Left lung (tissue), 4 donors: ENCODE measurements at regions not wholly inside any gene's neighbourhood (a gene's known extent, or its start where the extent isn't known, plus 50 kb on each side); places are given as distances from the start of the nearest gene placed in this dataset.
"Not testable (repeated sequence)": the region's sequence is repeated elsewhere in the genome, so short reads cannot be mapped to it uniquely, and the experiment has no call there.

ENCODE experiments used
- ATAC-seq: fragments of 200-7000 bp; cut with Tn5 transposase; one replicate; pipeline ENCODE4 v1.9.1; 2020; ENCODE audit warnings: moderate library complexity
- DNase-seq, 4 donors: peaks; one replicate each; pipeline ENCODE4 v3.0.0-alpha.2; 2013 to 2020
- H3K27ac ChIP-seq, 2 donors: fragments of 200-600 bp; sonication (generic) in 1 of 2; one replicate each; pipeline versions ENCODE4 v1.5.0 to v1.8.0; 2020 to 2021
- H3K27me3 ChIP-seq, 2 donors: fragments of 200-600 bp; sonication (generic) in 1 of 2; one replicate each; pipeline versions ENCODE4 v1.5.0 to v1.8.0; 2020 to 2021
- H3K36me3 ChIP-seq, 2 donors: fragments of 200-600 bp; sonication (generic) in 1 of 2; one replicate each; pipeline versions ENCODE4 v1.5.0 to v1.8.0; 2020 to 2021
- H3K4me1 ChIP-seq, 2 donors: fragments of 200-600 bp; one replicate each; pipeline ENCODE4 v1.8.0; 2021
- H3K4me3 ChIP-seq, 2 donors: fragments of 200-600 bp; sonication (generic) in 1 of 2; one replicate each; pipeline versions ENCODE4 v1.5.0 to v1.8.0; 2020 to 2021; ENCODE audit warnings: mild to moderate bottlenecking in 1 of 2
- H3K9me3 ChIP-seq, 2 donors: fragments of 200-600 bp; sonication (generic) in 1 of 2; one replicate each; pipeline versions ENCODE4 v1.5.0 to v1.8.0; 2020 to 2021
- intact Hi-C, 2 donors: fragments of 100-400 bp; cut with DNase I; formaldehyde crosslinking; loops; one replicate each; pipeline versions ENCODE4 v1.11.2 to v1.14.2; 2022
- TF ChIP-seq, protein P1 (sequence below), 2 donors: fragments of 200-600 bp; sonication (generic) in 1 of 2; IDR thresholded peaks; one replicate each; pipeline versions ENCODE4 v1.5.0 to v1.8.0; 2021; ENCODE audit warnings: antibody characterized with exemption in 2 of 2
- donor health status: DM: no; HTN: yes; CAD: no.
- donor health status: DM: no; HTN: no; CAD: no.

DNA sequence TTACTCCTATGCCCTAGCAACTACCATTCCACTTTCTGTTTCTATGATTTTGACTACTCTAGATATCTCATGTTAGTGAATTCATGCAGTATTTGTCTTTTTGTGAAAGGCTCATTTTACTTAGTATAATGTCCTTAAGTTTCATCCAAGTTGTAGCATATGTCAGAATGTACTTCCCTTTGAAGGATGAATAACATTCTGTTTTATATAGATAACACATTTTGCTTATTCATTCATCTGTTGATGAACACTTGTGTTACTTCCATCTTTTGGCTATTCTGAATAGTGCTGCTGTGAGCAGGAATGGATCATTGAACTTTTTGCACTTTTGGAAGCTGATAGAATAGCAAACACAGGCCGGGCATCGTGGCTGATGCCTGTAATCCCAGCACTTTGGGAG, 140.2 kb upstream of the MYO10 start:
- ATAC-seq (no peak), DNase-seq (no peak)
- H3K4me1 ChIP-seq: no peaks in the 10 kb centered on the region
- H3K27me3 ChIP-seq: no peaks in the 10 kb centered on the region
- no peaks in the 10 kb centered on the region for H3K9me3 ChIP-seq
- H3K4me3 ChIP-seq: no peak overlapping the region
- intact Hi-C loops: no loop called here
- no peaks in the 10 kb centered on the region for H3K36me3 ChIP-seq
- no peak overlapping the region for H3K27ac ChIP-seq
- TF ChIP-seq, protein P1, sequence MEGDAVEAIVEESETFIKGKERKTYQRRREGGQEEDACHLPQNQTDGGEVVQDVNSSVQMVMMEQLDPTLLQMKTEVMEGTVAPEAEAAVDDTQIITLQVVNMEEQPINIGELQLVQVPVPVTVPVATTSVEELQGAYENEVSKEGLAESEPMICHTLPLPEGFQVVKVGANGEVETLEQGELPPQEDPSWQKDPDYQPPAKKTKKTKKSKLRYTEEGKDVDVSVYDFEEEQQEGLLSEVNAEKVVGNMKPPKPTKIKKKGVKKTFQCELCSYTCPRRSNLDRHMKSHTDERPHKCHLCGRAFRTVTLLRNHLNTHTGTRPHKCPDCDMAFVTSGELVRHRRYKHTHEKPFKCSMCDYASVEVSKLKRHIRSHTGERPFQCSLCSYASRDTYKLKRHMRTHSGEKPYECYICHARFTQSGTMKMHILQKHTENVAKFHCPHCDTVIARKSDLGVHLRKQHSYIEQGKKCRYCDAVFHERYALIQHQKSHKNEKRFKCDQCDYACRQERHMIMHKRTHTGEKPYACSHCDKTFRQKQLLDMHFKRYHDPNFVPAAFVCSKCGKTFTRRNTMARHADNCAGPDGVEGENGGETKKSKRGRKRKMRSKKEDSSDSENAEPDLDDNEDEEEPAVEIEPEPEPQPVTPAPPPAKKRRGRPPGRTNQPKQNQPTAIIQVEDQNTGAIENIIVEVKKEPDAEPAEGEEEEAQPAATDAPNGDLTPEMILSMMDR (IDR thresholded peaks at IDR 0.05): no peak

DNA sequence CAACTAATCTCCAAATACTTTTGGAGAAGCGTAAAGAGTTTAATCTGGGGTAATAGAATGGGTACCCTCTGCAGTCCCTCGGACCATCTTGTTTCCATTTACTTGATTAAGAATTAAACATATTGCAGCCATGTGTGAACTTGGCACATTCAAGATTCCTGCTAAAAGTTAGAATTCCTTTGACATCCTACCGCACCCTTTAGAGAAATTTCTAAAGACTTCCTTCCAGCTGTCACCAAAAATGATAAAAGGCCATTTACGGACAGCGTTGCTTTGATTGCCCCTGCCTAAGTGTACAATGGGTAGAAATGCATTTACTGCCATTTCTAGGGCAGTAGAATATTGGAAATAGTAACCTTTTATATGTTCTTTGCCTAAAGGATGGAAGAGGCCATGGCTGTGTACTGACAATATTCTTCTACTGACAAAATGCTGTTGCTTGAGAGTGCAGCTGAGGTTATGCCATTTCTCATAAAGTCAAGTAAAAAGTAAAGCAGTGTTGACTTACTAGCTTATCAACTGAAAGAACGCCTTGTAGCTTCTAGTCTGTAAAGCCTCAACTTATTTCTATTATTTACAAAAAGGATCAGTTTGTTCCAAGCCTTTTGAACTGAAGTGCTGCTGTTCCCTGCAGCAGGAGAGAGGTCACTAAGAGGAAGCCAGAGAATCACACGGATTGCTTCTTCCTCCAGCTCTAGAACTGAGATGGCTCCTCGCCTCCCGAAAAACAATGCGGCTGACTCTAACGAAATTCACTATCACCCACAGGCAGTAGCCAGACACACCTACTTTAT, 139.8 kb upstream of the BASP1 start:
- H3K36me3 ChIP-seq: no peaks in the 10 kb centered on the region
- TF ChIP-seq, protein P1 (IDR thresholded peaks at IDR 0.05): no peak
- no peaks in the 10 kb centered on the region for H3K27me3 ChIP-seq
- H3K9me3 ChIP-seq: no peaks in the 10 kb centered on the region
- H3K4me1 ChIP-seq: no peaks in the 10 kb centered on the region
- H3K4me3 ChIP-seq: no peak overlapping the region
- ATAC-seq: no peak
- no peak for DNase-seq
- intact Hi-C loops: no loop called here
- peak overlapping the region in 1 of 2 donors; percentile 31 for H3K27ac ChIP-seq

DNA sequence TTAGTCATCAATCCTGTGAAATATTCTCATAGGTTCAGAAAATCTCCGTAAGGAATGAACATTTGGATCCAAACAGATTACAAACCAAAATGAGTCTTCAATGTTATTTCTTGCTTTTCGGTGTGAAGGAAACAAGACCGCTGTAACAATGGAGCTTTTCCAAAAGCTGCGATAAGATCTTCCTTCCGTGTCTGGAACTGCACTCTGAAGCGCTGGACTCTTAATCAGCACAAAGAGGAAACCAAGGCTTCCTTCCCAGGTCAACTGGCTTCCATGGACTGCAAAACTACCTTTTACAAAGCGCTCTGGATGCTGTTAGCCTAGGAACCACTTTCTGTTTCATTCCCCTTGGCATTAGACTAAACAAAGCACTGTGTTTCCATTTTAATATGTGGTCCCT, 137.9 kb upstream of the BASP1 start:
- H3K27ac ChIP-seq: peak overlapping the region in 1 of 2 donors; percentile 34
- no peaks in the 10 kb centered on the region for H3K36me3 ChIP-seq
- TF ChIP-seq, protein P1 (IDR thresholded peaks at IDR 0.05): no peak
- no peak for DNase-seq
- H3K4me3 ChIP-seq: no peak overlapping the region
- H3K27me3 ChIP-seq: no peaks in the 10 kb centered on the region
- no peaks in the 10 kb centered on the region for H3K9me3 ChIP-seq
- intact Hi-C loops: no loop called here
- peak; percentile 27 for ATAC-seq
- H3K4me1 ChIP-seq: no peaks in the 10 kb centered on the region

DNA sequence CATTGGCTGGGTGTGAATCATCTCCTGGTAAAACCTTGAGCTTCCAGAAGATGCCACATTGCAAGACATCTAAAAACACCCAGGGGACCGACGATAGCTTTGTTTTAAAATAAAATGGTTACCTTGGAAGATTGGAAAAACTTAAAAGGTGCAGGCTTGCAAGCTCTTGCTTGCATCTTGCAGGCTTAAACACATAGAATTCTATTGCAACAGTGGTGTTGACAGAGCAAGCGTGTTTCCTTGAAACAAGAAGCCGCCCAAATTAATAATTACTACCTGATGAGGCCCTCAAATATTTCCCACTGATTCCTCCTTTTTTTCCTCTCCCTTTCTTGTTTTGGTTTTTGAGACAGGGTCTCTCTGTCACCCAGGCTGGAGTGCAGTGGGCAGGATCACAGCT, 137.1 kb upstream of the BASP1 start:
- Histone ChIP-seq H3K27ac (no peak overlapping the region), H3K9me3 (no peaks in the 10 kb centered on the region), H3K36me3 (no peaks in the 10 kb centered on the region), H3K4me3 (no peak overlapping the region), H3K4me1 (no peaks in the 10 kb centered on the region), H3K27me3 (no peaks in the 10 kb centered on the region)
- ATAC-seq: no peak
- no peak for DNase-seq
- TF ChIP-seq, protein P1 (IDR thresholded peaks at IDR 0.05): no peak
- intact Hi-C loops: no loop called here

DNA sequence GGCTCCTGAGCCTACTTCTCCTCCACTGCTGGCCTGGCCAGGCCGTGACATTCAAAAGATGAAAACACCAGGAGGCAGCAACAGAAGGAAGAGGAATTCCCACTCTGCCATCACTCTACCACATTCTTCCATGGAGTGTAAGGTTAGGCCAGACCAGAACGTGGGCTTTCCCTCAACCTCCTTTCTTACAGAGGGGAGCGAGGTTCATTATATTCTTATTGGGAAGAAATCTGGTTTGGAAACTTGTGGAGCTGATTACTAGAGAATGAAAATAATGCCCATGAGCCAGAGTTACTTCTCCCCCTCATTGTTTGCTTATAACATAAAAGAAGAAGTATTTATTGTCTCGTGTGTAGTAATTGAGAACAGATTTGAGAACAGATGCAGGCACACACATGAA, 136.3 kb upstream of the BASP1 start:
- ATAC-seq: no peak
- no peaks in the 10 kb centered on the region for H3K9me3 ChIP-seq
- intact Hi-C loops: no loop called here

DNA sequence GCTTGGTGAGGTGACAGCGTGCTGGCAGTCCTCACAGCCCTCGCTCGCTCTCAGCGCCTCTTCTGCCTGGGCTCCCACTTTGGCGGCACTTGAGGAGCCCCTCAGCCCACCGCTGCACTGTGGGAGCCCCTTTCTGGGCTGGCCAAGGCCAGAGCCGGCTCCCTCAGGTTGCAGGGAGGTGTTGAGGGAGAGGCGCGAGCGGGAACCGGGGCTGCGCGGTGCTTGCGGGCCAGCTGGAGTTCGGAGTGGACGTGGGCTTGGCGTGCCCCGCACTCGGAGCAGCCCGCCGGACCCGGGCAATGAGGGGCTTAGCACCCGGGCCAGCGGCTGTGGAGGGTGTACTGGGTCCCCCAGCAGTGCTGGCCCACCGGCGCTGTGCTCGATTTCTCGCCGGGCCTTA, 134.2 kb upstream of the BASP1 start:
- H3K36me3 ChIP-seq, H3K27me3 ChIP-seq, H3K27ac ChIP-seq, intact Hi-C loops, DNase-seq, ATAC-seq, H3K9me3 ChIP-seq, H3K4me3 ChIP-seq, H3K4me1 ChIP-seq: not testable (repeated sequence)

More for the DNA sequence above, 136.3 kb upstream of the BASP1 start:
- no peaks in the 10 kb centered on the region for H3K4me1 ChIP-seq
- no peaks in the 10 kb centered on the region for H3K36me3 ChIP-seq
- no peak for DNase-seq
- TF ChIP-seq, protein P1 (IDR thresholded peaks at IDR 0.05): no peak
- no peak overlapping the region for H3K27ac ChIP-seq
- H3K4me3 ChIP-seq: no peak overlapping the region
- H3K27me3 ChIP-seq: no peaks in the 10 kb centered on the region
